GM21619 (cell line): ENCODE measurements at regions not wholly inside any gene's neighbourhood (a gene's known extent, or its start where the extent isn't known, plus 50 kb on each side); places are given as distances from the start of the nearest gene placed in this dataset.

Experiments
- ATAC-seq: cut with Tn5 transposase; IDR thresholded peaks from one replicate; pipeline ENCODE4 v1.9.1; 2021; ENCODE audit not compliant: unreplicated experiment

DNA sequence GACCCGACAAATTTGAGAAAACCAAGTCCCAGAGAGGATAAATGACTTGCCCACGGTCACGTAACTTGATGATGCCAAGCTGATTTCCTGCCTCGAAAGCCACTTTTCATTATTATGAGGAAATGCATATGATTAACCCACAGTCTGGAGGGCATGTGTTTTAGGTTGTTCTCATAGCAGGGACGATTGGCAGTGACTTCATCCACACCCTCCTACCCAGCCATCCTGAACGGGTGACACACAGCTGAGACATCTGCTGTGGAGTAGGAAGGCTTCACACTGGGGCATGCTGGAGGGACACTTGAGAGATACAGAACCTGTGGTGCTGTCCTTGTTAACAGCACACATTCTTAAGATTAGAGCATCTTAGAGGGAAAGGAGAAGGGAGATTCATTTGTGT is 65.4 kb upstream of the WDFY2 start:
- ATAC-seq: no peak

DNA sequence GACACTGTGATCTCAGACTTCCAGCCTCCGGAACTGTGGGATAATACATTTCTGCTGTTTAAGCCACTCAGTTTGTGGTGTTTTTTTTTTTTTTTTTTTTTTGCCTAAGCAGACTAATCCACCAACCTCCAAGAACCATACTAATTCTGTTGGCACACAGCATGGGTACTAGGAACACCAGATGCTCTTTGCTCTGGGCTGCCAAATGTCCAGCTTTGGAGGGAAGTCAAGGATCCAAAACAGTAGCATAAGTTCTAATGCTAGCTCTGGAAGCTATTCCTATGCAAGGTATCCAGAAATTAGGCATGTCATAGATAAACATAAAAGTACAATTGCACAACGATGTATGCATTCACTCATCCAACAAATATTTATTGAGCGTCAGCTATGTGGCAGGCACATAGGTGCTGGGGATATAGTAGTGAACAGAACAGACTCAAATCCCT is 64.5 kb upstream of the WDFY2 start:
- ATAC-seq: no peak

DNA sequence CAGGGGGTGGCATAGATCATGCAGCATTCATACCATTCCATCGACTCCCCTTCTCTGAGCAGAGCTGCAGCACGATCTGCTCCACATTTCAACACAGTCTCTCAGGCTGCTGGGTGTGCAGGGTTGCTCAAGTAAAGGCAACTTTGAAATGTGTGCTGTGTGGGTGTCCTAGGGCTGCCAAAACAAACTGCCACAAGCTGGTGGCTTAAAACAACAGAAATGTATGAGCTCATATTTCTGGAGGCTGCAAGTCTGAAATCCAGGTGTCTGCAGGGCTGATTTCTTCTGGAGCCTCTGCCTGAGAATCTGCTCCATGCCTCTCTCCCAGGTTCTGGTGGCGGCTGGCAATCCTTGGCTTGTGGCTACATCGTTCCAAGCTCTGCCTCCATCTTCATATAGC is 63.7 kb upstream of the WDFY2 start:
- ATAC-seq: no peak

DNA sequence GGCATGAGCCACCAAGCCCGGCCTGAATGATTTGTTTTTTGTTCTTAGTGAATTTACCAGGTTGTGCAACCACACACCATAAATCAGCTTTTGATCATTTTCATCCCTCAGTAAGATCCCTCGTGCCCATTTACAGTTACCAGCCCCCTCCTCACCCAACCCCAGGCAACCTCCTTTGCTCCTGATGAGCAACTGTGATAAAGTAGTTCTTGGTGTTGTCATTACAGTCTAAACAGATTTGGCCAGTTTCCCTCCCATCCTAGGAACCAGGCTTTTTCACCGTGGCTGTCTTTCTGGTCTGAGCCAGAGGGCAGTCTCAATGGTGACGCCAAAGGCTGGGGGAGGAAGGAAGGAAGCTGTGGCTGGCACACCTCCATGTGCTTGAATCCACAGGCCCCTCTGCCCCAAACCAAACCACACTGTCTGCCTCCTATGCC is 61.2 kb upstream of the WDFY2 start:
- ATAC-seq: no peak

DNA sequence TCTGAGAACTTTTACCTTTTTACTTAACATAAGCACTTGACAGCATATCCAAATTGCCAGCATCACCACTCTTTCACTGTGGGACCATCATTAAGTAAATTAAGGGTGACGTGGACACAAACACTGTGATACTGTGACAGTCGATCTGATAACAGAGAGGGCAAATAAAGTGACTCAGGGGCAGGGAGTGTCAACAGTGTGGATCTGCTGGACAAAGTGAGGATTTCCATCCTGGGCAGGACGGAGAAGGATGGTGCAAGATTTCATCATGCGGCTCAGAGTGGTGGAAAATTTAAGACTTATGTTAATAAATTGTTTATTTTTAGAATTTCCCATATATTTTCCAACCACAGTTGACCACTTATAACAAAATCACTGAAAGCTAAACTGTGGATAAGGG is 60.0 kb upstream of the WDFY2 start:
- ATAC-seq: no peak

DNA sequence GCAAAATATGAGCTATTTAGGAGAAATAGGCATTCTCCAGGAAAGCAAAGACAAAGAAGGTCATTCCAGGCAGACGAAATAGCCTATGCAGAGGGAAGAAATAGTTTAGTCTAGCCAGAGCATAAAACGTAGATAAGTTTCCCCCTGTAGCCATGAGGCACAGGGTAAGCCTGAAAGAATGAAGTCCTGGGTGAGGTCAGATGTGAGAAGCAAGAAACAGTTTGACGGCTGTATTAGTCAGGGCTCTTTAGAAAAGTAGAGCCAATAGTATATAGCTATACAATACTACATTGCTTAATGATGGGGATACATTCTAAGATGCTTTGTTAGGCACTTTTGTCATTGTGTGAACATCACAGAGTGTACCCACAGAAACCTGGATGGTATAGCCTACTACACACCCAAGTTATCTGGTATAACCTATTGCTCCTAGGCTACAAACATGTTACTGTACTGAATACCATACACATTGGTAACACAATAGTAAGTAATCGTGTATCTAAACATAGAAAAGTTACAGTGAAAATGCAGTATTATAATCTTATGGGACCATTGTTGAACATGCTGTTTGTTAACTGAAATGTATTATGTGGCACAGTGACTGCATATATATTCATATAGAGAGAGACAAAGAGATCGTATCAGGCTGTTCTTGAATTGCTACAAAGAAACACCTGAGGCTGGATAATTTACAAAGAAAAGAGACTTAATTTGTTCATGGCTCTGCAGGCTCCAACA is 59.3 kb upstream of the WDFY2 start:
- no peak for ATAC-seq

DNA sequence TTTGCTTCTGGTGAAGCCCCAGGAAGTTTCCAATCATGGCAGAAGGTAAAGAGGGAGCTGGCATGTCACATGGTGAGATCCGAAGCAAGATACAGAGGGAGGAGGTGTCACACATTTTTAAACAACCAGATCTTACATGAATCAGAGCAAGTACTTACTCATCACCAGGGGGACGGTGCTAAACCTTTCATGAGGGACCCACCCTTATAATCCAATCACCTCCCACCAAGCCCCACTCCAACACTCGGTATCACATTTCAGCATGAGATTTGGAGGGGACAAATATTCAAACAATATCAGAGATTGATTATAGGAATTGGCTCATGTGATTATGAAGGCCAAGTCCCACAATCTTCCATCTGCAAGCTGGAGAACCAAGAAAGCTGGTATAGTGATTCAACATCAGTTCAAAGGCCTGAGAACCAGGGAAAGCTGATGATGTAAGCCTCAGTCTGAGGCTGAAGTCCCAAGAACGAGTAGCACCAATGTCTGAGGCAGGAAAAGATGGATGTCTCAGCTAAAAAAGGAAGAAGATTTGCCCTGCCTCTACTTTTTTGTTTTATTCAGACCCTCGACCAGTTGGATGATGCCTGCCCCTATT is 58.6 kb upstream of the WDFY2 start:
- ATAC-seq: no peak

DNA sequence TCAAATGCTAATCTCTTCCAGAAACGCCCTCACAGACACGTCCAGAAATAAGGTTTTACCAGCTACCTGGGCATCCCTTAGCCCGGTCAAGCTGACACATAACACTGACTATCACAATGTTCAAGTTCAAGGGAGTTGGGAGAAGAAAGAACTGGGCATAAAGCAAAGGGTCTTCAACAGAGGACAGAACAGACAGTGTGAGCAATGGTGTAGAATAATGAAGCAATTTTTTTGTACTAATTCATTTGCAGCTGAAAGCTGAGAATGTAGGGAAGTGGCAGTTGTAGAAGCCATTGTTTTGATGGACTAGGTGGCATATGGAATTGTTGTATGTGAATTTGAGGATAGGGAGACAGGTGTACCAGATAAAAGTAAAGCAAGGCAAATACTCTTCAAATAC is 58.1 kb upstream of the WDFY2 start:
- ATAC-seq: no peak

DNA sequence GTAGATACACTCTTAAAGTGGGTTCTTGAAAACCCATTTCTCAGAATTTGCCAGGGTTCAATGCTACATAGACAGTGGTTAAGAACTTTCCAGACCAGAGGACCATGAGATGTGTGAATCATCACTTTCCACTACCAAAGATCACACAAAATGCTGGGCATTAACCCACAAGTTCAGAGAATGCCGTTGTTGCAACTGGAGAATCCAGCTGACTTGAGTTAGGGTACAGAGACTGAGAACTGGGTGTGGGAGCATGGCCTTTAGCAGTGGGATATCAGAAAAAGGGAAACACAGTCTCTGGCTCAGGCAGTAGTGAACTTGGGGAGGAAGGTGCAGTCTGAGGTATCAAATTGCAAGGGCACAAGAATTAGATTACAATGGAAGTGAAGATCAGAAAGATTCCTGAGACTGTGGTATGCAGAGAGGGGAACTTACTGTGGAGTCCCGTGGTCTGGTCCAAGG is 51.5 kb upstream of the WDFY2 start:
- ATAC-seq: no peak

DNA sequence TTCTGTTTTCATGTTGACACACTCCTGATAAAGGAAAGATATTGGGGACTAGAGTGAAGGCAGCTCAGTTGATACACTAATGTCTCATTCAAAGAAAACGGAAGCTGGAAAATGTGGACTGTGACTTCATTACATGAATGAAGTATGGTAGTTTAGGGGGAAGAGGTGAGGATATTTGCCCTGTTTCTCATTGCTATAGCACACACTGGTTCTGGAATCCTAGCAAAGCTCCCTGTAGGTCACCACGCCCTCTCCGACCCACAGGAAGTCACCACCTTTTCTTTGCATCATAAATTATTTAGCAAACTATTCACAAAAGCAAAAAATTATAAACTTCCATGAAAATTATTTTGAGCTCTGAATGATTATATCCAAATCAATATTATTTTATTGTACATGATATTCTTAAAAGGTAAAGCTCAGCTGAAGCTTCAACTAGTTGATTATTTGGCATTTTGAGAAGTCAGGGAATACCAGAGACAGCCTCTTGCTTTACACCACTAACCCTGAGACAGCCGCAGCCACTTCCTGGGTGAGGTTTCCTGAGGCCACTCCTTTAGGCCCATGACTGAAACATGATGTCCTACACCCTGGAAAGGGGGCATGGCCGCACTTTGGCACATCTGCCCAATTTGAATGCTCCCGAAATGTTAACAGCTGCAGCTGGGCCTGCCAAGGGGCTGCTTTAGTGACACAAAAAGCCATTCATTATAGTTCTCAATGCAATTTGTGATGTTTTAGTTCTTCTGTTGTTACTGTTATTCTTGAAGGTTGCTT is 50.0 kb upstream of the WDFY2 start:
- peak; percentile 47 for ATAC-seq
